ENCODE measurements at regions not wholly inside any gene's neighbourhood (a gene's known extent, or its start where the extent isn't known, plus 50 kb on each side); places are given as distances from the start of the nearest gene placed in this dataset.
"Not testable (repeated sequence)": the region's sequence is repeated elsewhere in the genome, so short reads cannot be mapped to it uniquely, and the experiment has no call there.

DNA sequence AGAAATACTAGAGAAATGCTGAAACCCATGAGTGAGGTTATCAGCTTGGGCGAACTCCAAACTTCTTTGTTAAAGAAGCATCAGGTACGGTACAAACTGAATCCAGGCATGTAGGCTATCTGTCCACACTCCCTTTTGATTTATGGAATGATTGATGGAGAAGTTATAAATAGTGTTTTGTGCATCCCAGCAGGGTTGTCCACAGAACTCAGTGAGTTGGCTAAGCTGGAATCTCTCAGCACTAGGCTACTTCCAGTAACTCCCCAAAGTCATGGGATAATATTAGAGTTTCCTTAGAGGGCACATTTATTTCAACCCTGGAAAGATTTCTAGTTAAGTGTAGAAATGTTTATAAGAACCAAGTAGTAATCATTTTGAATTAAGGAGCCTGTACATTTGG is 186.2 kb upstream of the CRBN start:
- Histone ChIP-seq H3K9me3 (no peaks in the 10 kb centered on the region), H3K4me3 (ENCODE audit: low read depth, low read length) (no peak overlapping the region), H3K4me1 (no peaks in the 10 kb centered on the region), H3K36me3 (no peaks in the 10 kb centered on the region), H3K27me3 (no peaks in the 10 kb centered on the region)
- DNase-seq, result no peak
- TF ChIP-seq CTCF (IDR thresholded peaks at IDR 0.05; ENCODE audit: low read depth, low read length), result no peak

DNA sequence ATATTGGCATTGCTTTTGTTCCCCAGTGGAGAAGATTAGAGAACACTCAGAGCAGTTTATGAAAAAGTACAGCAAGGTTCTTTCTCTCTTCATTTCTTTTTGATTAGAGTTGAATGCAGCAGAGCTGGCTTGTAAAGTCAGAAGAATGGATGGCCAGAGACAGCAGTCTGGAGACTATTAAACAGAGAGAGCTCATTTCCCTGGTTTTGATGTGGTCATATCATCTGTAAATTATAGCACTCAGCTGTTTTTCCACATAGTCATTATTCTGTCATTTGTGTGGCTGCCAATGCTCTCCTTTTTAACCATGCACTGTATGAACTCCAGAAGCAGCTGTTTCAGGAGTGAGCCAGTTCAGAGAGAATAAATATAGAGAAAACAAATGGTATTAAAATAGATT is 177.4 kb upstream of the CRBN start:
- no peak for TF ChIP-seq CTCF (IDR thresholded peaks at IDR 0.05; ENCODE audit: low read depth, low read length)
- no peak for DNase-seq
- Histone ChIP-seq H3K4me3 (ENCODE audit: low read depth, low read length) (no peak overlapping the region), H3K4me1 (no peaks in the 10 kb centered on the region), H3K9me3 (no peaks in the 10 kb centered on the region), H3K27me3 (no peaks in the 10 kb centered on the region), H3K36me3 (no peaks in the 10 kb centered on the region)

DNA sequence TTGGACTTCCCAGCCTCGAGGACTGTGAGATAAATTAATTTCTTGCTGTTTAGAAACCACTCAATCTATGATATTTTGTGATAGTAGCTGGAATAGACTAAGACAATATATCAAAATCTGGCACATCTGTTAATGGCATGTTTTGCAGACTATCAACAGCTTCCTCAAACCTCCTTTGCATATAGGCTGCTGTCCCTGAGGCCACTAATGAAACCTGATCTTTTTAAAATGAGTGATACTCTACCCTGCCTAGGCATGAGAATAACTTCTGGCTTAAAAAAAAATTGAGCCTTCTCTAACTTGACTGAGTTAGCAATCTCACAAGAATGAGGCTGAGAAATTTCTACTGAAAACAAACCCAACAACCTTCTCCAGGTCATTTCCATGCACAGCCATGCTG is 176.0 kb upstream of the CRBN start:
- Histone ChIP-seq H3K4me3 (ENCODE audit: low read depth, low read length) (no peak overlapping the region), H3K27me3 (no peaks in the 10 kb centered on the region), H3K9me3 (no peaks in the 10 kb centered on the region), H3K4me1 (no peaks in the 10 kb centered on the region), H3K36me3 (no peaks in the 10 kb centered on the region)
- DNase-seq, result no peak
- no peak for TF ChIP-seq CTCF (IDR thresholded peaks at IDR 0.05; ENCODE audit: low read depth, low read length)

DNA sequence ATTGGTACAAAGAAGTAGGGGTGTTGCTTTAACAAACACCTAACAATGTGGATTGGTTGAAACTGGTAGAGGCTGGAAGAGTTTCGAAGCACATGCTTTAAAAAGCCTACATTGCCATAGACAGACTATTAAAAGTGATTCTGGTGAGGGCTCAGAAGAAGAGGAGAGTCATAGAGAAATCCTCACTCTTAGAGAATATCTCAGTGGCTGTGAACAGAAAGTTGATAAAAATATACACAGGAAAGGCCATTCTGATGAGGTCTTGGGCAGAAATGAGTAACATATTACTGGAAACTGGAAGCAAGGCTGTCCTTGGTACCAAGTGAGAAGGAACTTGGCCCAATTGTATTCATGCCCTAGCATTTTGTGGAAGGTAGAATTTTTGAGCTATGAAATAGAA is 173.7 kb upstream of the CRBN start:
- no peak for DNase-seq
- no peaks in the 10 kb centered on the region for H3K27me3 ChIP-seq
- H3K9me3 ChIP-seq, result no peaks in the 10 kb centered on the region
- H3K4me1 ChIP-seq, result no peaks in the 10 kb centered on the region
- H3K4me3 ChIP-seq (ENCODE audit: low read depth, low read length), result no peak overlapping the region
- no peaks in the 10 kb centered on the region for H3K36me3 ChIP-seq
- no peak for TF ChIP-seq CTCF (IDR thresholded peaks at IDR 0.05; ENCODE audit: low read depth, low read length)

DNA sequence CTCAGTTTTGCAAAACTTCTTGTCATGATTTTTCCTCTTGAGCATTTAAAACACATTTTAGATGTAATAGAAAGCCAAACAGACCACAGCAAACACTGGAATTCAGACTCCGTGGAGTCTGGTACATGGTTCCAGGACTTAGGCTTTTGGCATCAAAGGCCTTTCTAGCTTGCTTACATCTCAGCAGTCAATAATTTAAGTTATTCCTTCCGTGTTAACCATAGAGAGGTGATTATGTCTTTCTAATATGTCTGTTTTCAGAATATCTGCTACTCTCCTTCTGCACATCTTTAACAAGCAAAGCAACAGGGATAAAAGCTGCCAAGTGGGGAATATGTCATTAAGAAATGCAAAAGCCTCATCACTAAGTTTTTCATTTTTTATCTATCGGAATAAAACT is 171.7 kb upstream of the CRBN start:
- Histone ChIP-seq H3K4me1 (no peaks in the 10 kb centered on the region), H3K9me3 (no peaks in the 10 kb centered on the region), H3K36me3 (no peaks in the 10 kb centered on the region), H3K27me3 (no peaks in the 10 kb centered on the region), H3K4me3 (ENCODE audit: low read depth, low read length) (no peak overlapping the region)
- no peak for DNase-seq
- TF ChIP-seq CTCF (IDR thresholded peaks at IDR 0.05; ENCODE audit: low read depth, low read length), result no peak

DNA sequence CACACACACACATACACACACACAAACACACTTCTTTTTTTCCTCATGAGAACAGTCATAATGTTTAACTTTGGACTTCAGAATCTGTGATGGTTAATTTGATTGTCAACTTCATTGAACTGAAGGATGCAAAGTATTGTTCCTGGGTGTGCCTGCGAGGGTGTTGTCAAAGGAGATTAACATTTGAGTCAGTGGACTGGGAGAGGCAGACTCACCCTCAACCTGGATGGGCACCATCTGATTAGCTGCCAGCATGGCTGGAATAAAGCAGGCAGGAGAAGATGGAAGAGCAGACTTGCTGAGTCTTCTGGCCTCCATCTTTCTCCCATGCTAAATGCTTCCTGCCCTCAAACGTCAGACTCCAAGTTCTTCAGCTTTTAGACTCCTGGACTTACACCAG is 167.6 kb upstream of the CRBN start:
- H3K36me3 ChIP-seq; DNase-seq; H3K4me3 ChIP-seq (ENCODE audit: low read depth, low read length); H3K27me3 ChIP-seq; H3K4me1 ChIP-seq; H3K9me3 ChIP-seq: not testable (repeated sequence)

- Histone ChIP-seq H3K4me1 (no peaks in the 10 kb centered on the region), H3K4me3 (ENCODE audit: low read depth, low read length) (no peak overlapping the region), H3K27me3 (no peaks in the 10 kb centered on the region), H3K9me3 (no peaks in the 10 kb centered on the region), H3K36me3 (no peaks in the 10 kb centered on the region)
- DNase-seq, result no peak
- TF ChIP-seq CTCF (IDR thresholded peaks at IDR 0.05; ENCODE audit: low read depth, low read length), result no peak
These were observed 167.1 kb upstream of the CRBN start for GRCh38 chr3:3346556-3346955.
